ENCODE measurements at regions not wholly inside any gene's neighbourhood (a gene's known extent, or its start where the extent isn't known, plus 50 kb on each side); places are given as distances from the start of the nearest gene placed in this dataset.

DNA sequence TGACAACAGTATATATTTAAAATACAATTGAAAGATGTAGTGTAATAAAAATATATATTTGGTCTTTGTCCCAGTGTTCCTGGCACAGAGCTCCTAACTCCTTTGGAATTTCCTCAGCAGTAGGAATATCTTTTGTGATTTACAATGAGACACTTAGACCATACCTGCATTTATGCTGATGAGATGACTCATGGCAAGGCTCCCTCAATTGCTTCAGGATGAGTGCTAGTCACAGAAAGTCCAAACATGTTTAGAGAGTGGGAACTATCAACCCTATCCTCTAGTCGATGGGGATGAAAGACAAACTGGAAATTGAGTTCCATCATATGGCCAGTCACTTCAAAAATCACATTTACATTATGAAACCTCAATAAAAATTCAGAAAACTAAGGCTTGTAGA, 588.3 kb upstream of the LMCD1 start:
- no peak for DNase-seq (ENCODE audit: low spot score)

DNA sequence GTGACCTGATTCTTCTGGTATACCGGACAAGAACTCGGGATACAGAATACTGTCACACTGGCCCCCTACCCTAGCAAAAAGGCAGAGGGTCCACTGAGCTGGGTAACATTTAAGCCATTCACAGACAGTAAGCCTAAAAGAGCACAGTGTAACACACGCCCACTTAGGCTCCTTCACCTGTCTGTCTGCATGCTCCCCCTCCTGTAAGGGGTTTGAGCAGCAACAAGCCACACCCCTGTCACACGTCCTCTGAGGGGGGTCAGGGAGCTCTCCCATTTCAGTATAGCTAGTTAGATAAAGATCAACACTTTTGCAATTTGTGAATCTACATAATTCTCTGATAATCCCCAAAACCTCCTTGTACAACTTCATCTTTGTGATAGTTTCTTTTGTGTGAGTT, 586.3 kb upstream of the LMCD1 start:
- DNase-seq (ENCODE audit: low spot score): no peak

DNA sequence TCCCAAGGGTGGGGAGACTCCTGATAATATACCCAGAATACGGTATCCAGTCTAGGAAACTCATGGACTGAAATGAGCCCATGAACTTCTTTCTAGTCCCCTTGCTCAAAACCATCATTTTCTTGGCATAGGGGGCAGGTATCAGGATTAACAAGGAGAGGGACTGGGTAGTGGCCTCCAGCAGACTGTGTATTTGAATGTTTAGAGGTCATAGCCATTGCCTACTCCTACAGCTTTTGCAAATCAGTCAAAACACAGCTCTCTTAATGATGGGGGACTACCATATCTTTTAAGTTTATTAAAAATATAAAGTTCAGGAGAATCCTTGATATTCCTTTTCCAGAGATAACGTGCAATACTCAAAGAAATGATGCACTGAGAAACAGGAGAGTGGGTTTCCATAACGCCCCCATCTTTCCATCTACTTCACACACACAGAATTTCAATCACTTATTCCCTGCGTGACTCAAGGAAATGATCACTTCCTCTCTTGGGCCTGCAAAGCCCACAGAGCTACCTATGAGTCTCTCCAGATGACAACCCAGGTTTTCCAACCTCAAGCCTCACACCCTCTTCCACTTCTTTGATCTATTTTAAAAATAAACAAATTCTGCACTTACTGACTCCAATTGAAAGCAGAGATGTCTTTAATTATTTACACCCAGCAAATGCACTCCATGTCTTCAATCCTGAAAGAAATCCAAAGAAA, 584.0 kb upstream of the LMCD1 start:
- no peak for DNase-seq (ENCODE audit: low spot score)

DNA sequence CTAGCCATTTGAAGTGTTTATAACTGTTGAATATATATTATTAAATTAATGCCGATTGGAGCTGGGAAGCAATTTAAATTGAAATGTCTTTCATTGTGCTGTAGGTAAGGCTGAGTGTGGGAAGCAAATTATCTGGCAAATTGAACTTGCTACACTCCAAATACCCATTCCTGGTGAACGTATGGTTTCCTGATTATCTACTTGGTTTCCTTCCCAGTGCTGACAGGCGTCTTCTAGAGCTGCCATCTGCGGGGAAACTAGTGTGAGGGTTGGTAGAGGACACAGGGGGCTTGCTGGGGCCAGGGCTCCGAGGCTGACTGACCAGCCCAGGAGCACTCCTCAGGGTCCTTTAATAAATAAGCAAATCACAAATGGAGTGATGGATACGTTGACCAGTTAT, 581.4 kb upstream of the LMCD1 start:
- no peak for DNase-seq (ENCODE audit: low spot score)

DNA sequence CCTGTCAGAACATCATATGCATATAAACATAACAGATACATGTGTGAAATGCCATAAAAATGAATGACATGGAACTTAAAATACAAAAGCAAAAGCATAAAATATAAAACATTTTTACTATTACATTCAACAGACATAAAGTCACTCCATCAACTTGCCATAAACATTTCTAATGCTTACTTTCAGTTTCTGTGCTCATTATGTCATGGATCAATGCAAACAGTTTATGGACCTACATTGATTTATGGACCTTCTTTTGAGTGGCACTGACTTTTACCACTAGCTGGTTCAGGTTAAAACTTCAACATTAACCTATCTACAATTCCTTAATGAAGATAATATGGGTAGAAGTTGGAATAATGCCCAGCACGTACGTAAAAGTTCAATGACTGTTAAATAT, 577.4 kb upstream of the LMCD1 start:
- DNase-seq (ENCODE audit: low spot score): no peak

DNA sequence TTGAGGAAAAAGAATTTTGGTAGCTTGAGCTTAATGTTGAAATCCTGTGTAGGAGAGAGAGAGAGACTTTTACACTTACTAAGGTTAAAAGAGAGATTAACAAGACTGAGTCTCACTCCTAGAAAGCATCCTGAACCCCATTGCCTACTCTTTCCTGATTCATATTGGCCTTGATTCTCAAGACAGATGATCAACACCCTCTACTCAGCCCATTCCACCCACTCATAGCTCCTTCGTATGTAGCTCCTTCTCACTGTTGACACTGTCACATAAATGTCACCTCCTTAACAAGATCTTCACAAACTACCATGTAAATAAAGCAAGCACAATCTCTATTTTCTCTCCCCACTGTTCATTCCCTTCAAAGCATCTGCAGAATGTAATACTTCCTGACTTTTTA, 574.6 kb upstream of the LMCD1 start:
- DNase-seq (ENCODE audit: low spot score): no peak

DNA sequence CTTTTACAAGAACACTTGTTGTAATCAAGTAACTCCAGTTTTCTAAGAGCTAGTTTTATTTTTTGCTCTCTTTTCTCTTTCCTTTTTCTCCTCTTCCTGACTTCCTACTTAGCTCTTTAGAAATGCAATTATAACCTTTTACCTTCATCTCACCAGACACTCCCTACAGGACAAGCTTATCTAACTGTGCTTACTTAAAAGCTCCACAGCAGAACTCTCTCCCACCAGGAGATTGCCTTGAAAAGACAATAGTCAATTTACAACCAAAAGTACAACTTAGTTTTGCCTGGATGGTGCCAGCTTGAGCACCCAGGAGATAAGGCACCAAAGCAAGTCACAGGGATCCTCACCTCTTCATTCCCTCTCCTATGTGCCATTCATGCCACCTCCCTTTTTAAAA, 573.8 kb upstream of the LMCD1 start:
- no peak for DNase-seq (ENCODE audit: low spot score)

GRCh38 chr3:7929319-7929889, 572.2 kb upstream of the LMCD1 start:
- DNase-seq (ENCODE audit: low spot score): no peak

DNA sequence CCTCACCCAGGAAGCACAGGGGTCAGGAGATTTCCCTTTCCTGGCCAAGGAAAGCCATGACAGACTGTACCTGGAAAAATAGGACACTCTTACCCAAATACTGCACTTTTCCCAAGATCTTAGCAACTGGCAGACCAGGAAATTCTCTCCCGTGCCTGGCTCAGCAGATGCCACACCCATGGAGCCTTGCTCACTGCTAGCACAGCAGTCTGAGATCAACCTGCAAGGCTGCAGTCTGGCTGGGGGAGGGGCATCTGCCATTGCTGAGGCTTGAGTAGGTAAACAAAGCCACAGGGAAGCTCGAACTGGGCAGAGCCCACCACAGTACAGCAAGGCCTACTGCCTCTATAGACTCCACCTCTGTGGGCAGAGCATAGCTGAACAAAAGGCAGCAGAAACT, 567.3 kb upstream of the LMCD1 start:
- no peak for DNase-seq (ENCODE audit: low spot score)

DNA sequence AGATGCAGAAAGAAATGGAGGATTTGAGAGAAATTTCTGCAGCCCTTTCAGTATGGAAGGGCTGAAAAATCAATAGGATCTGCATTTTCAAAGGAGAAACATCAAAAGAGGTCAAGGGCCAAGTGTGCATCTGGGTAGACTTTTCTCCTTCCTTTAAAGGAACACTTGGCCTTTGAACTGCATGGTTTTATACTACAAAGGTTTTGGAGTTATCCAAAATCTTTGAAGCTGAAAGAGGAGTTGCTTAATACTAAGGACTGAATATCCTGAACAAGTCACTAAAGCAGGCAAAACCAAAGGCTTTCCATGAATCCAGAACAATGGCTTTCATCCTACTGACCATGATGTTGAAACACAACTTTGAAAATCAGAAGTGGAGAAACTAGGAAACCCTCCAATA, 553.7 kb upstream of the LMCD1 start:
- no peak for DNase-seq (ENCODE audit: low spot score)

DNA sequence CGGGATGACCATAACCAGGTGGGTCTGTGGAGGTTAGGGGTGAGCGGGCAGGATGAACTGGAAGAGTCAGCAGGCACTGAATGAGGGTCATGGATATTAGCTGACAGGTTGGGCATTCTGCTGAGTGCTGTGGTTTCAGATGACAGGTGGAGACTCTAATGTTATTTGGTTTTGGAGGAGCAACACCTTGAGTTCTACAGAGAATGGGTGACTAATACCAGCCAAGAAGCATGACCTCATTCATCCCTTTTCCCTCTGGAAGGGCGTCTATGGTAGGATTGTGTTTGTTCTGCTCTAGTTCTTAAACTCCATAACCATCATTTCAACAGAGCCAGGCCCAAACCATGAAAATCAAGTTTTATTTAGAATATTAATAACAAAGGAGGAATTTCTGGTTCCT, 550.7 kb upstream of the LMCD1 start:
- DNase-seq (ENCODE audit: low spot score): no peak

- DNase-seq (ENCODE audit: low spot score): no peak
Measured at GRCh38 chr3:7953449-7954014, 548.1 kb upstream of the LMCD1 start.

- no peak for DNase-seq (ENCODE audit: low spot score)
Measured at GRCh38 chr3:7957024-7957423, 544.6 kb upstream of the LMCD1 start.

DNA sequence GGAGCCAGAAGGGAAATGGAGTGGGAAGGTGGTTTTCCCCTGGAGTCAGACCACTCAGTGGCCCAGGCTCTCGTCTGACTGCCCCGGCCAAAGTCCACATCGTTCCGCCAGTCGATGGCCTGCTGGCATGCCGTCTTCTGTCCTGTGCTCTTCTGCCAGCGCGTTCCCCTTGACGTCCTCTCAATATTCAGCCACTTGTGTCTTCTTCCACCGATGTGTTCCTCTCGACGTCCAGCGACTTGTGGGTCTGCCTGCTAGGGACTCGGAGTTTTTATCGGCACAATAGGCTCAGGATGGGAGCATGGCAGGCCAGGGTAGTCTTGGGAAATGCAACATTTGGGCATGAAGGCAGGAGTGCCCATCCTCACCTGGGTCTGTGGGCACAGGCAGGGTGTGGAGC, 542.5 kb upstream of the LMCD1 start:
- DNase-seq (ENCODE audit: low spot score): no peak

GRCh38 chr3:7960601-7961000, 541.0 kb upstream of the LMCD1 start:
- DNase-seq (ENCODE audit: low spot score): no peak

DNA sequence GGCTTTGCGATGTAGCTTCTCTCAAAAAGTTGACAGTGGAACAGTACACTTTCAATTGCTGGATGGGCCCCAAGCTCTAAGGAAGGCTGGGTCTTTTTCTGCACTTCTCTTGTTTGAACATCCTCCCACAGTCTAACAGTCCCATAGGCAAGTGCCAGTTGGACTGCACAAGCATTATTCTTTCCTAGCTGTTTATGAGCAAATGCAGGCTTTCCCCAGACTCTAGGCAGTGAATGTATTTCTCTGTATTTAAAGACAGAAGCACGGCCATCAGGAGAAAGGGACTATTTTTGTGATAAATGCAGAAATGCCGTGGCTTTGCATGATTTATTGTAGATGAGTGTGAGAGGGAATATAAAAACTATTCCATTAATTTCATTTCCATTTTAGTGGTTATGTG, 539.3 kb upstream of the LMCD1 start:
- no peak for DNase-seq (ENCODE audit: low spot score)

DNA sequence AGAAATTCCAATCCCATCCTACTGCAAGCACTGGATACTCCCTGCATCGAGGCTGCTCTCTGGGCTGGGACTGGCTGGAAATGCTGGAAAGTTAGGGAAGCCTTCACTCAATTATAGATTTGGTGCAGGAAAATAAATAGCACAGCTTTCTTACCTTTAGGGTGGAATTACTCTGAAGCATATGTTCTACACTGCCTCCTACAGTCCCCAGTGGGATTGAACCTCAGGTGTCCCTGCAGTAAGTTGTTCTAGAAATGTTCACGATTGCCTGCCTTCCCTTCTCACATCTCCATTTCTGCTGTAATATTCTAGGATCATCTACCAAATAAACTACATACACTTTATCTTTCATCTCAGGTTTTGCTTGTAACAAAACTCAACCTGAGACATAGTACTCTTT, 536.7 kb upstream of the LMCD1 start:
- no peak for DNase-seq (ENCODE audit: low spot score)

DNA sequence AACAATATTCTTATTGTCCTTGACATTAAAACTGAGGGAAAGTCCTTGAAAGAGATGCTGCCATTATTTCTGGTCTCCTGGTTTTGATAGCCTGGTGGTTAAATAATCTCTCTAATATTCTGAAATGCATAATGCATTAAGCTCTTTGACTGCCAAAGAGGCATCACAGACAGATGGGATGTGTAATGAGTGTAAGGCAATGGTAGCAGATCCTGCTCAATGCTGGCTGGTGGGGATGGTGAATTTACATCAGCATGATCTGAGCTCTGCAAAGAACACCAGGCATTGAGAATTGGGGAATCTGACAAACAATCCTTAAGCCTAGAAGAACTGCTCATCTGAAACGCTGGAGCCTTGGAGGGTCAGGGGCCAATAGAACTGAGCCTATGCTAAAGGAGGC, 528.6 kb upstream of the LMCD1 start:
- no peak for DNase-seq (ENCODE audit: low spot score)

DNA sequence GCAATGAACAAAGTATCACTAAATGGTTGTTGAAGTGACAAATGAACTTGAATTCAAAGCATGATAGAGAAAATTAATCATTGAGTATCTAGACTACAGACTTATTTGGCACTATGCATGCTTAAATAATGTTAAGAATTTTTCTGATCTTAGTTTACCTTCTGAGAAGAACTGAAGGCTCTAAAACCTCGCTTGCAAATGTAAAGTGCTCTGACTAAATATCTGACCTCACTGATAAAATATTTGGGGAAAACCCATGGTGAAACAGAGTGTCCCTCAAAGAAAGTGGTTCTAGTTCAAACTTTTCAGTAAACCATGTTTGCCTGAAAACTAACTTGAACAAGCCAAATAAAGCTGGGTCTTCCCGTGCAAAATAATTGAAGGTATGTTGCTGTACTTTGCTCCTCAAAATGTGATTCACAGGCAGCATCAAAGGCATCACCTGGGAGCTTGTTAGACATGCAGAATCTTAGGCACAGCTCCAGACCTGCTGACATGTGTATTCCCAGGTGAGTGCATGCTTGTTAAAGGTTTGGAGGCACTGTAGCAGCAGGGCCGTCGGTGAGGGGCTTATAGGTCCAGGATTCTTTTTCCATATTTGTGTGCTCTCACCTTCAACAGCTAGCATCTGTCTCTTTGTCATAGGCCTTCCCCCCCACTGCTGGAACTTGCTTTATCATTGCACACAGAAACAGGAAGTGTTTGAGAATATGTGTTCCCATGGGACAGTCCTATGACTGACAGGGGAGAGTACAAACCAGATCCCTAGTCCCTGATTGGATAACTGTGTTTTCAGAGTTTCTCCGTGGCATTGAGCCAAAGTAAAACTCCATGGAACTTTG, 524.2 kb upstream of the LMCD1 start:
- no peak for DNase-seq (ENCODE audit: low spot score)

- no peak for DNase-seq (ENCODE audit: low spot score)
Measured at GRCh38 chr3:7978087-7978422, 523.6 kb upstream of the LMCD1 start.

DNA sequence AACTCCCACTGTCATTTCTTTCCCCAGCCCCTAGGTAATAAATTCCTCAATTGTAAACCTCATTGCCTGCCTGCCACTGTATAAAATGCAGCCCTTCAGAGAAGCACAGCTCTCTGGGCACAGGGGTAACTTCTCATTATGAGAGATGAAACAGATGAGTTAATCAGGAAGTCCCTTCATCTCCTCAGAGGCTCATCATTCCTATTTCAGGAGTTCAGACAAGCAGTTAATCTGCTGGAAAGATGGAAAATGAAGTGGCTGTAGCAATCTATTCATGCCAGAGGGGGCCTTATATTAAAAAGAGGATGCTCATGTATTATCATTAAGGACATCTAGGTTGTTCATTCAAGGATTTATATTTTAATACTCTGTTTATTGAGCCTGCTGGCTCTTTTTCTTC, 519.5 kb upstream of the LMCD1 start:
- no peak for DNase-seq (ENCODE audit: low spot score)

- no peak for DNase-seq (ENCODE audit: low spot score)
Measured at GRCh38 chr3:7999384-7999783, 502.2 kb upstream of the LMCD1 start.

DNA sequence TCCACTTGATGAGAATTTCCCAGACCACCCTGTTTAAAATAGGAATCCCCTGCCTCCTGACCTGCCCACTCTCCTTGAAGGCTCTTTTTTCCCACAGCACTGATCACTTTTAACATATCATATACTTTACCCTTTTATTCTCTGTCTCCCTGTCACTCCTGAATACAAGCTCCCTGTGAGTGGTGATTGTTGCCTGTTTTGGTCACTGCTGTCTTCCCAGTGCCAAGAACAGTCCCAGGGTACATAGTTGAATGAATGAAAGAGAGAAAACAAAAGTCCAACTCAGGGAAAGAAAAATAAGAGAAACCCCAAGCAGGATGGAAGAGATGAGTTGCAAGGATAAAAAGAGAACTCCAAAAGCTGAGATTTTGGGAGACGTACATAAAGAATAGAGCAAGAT, 500.3 kb upstream of the LMCD1 start:
- DNase-seq (ENCODE audit: low spot score): no peak
